ENCODE measurements at regions not wholly inside any gene's neighbourhood (a gene's known extent, or its start where the extent isn't known, plus 50 kb on each side); places are given as distances from the start of the nearest gene placed in this dataset.

DNA sequence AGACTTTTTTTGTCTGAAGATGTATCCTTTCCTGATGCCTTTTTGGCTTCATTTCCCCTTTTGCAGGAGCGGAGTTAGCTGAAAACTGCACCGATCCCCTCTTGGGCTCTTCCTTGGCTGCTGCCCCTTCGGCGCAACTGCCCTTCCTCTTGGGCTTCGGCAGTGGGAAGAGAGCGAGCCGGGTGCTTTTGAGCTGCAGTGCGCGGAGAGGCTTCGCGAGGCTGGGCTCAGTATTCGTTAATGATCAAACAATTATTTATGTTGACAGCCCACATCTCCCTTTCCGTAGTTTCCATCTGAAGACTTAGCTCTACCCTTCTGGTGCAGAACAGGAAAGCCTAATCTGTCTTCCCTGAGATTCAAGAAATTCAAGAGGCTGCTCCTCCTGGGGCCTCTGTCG lies 170.8 kb downstream of the CSNK2A3 start:
- CTCF ChIA-PET, result no interaction called here
- Histone ChIP-seq H3K9me2 (ENCODE audit: insufficient read depth) (no peaks in the 10 kb centered on the region), H4K20me1 (ENCODE audit: insufficient read depth) (no peaks in the 10 kb centered on the region), H3K4me1 (replicated peaks; ENCODE audit: insufficient read depth) (no peaks in the 10 kb centered on the region), H3K27me3 (ENCODE audit: insufficient read depth, low read depth) (peaks cover 16% of the 10 kb centered on the region; the same call in 1 of the 2 replicates), H3K4me3 (no peak overlapping the region), H2AFZ (no peak overlapping the region), H3K9me3 (ENCODE audit: insufficient read depth, low read depth) (no peaks in the 10 kb centered on the region), H3K79me2 (ENCODE audit: low read depth) (no peaks in the 10 kb centered on the region), H3F3A (ENCODE audit: insufficient read depth, low read depth) (no peaks in the 10 kb centered on the region), H3K36me3 (ENCODE audit: low read depth) (no peaks in the 10 kb centered on the region), H3K4me2 (no peak overlapping the region), H3K27ac (no peak overlapping the region)
- POLR2A ChIA-PET (ENCODE audit: unreplicated experiment), result no interaction called here
- TF ChIP-seq, protein P1, sequence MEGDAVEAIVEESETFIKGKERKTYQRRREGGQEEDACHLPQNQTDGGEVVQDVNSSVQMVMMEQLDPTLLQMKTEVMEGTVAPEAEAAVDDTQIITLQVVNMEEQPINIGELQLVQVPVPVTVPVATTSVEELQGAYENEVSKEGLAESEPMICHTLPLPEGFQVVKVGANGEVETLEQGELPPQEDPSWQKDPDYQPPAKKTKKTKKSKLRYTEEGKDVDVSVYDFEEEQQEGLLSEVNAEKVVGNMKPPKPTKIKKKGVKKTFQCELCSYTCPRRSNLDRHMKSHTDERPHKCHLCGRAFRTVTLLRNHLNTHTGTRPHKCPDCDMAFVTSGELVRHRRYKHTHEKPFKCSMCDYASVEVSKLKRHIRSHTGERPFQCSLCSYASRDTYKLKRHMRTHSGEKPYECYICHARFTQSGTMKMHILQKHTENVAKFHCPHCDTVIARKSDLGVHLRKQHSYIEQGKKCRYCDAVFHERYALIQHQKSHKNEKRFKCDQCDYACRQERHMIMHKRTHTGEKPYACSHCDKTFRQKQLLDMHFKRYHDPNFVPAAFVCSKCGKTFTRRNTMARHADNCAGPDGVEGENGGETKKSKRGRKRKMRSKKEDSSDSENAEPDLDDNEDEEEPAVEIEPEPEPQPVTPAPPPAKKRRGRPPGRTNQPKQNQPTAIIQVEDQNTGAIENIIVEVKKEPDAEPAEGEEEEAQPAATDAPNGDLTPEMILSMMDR (conservative IDR thresholded peaks at IDR 0.05), result no peak
- no peak for TF ChIP-seq EZH2 (IDR thresholded peaks at IDR 0.05; ENCODE audit: low read depth)
- no peak for DNase-seq
- BruUV-seq (replicated peaks), result no TSS peak
- intact Hi-C loops (cut with micrococcal nuclease; ENCODE audit: unreplicated experiment), result no loop called here

DNA sequence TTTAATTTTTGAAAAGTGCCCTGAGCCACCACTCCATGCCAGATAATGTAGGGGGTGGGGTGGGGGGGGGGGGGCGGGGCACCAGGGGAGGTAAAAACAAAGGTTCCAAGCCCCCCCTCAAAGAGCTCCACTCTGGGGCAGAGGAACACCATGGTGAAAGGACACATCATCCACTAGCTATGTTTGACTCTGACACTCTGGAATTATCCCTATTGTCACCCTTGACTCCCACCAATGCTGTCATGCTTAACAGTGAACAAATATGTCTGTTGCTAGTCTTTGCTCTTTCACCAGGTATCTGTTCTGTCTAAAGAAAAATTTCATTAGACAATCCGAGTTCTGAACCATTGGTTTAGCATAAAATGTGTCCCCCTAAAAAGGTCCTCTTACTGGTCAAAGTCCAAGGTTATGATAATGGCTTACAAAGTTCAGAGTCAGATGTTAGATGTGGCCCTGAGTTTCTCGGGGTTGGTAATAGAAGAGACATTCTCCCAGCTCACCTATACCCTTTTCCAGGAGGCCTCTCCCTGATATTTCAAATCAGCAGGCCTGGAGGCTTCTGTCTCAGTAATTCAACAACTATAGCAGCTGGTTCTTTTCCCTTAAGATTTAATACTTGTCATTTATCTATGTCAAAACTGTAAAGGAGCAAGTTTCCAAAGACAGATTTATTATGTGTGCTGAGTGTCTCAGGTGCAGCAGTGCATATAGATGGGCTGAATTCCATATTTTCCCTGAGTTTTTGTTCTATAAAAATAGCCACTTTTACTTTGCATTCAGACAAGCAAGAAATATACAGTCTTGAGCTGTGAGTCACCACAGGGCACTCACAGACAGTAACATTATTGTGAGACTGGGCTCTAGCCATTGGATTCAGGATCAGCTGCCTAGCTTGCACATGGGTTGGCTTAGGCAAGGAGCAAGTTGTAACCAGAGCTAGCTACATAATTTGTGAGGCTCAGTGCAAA lies 174.1 kb downstream of the CSNK2A3 start:
- Histone ChIP-seq H3K4me3 (no peak overlapping the region), H3K9me2 (ENCODE audit: insufficient read depth) (no peaks in the 10 kb centered on the region), H2AFZ (no peak overlapping the region), H3K27me3 (ENCODE audit: insufficient read depth, low read depth) (peaks cover 16% of the 10 kb centered on the region; the same call in 1 of the 2 replicates), H4K20me1 (ENCODE audit: insufficient read depth) (no peaks in the 10 kb centered on the region), H3F3A (ENCODE audit: insufficient read depth, low read depth) (no peaks in the 10 kb centered on the region), H3K4me1 (replicated peaks; ENCODE audit: insufficient read depth) (no peaks in the 10 kb centered on the region), H3K4me2 (no peak overlapping the region), H3K79me2 (ENCODE audit: low read depth) (no peaks in the 10 kb centered on the region), H3K9me3 (ENCODE audit: insufficient read depth, low read depth) (no peaks in the 10 kb centered on the region), H3K36me3 (ENCODE audit: low read depth) (no peaks in the 10 kb centered on the region), H3K27ac (no peak overlapping the region)
- intact Hi-C loops (cut with micrococcal nuclease; ENCODE audit: unreplicated experiment), result no loop called here
- POLR2A ChIA-PET (ENCODE audit: unreplicated experiment), result no interaction called here
- CTCF ChIA-PET, result no interaction called here
- BruUV-seq (replicated peaks), result no TSS peak
- TF ChIP-seq, protein P1 (conservative IDR thresholded peaks at IDR 0.05), result no peak
- no peak for TF ChIP-seq EZH2 (IDR thresholded peaks at IDR 0.05; ENCODE audit: low read depth)
- no peak for DNase-seq

DNA sequence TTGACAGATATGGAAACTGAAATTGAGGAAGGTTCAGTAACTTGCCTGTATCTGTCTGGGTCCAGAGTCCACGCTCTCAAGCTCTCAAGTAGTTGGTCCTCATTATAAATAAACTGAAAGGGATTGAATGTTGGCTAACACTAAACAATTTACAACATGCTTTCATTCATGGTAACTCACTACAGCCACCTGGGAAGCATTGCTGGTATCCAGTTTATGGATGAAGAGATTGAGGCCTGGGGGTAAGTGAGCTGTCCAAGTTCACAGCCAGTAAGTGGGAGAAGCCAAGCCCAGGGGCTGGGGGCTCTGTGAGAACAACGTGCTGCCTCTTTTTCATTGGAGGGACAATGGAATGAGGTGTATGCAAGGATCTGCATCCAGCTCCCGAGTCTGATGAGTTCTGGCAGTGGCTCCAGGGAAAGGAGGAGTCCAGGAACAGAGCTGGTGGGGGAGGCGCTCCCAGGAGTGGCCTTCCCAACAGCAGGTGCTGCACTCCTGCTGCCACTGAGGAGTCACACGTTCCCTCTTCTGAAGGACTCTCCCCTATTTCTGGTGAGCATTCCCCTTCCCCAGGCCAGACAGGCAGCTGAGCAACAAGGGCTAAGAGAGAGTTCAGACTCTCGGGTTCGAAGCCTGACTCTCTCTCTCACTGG lies 175.8 kb downstream of the CSNK2A3 start:
- Histone ChIP-seq H2AFZ (no peak overlapping the region), H3K4me1 (replicated peaks; ENCODE audit: insufficient read depth) (no peaks in the 10 kb centered on the region), H3K9me3 (ENCODE audit: insufficient read depth, low read depth) (no peaks in the 10 kb centered on the region), H3K27ac (no peak overlapping the region), H3K79me2 (ENCODE audit: low read depth) (no peaks in the 10 kb centered on the region), H3K36me3 (ENCODE audit: low read depth) (no peaks in the 10 kb centered on the region), H3K27me3 (ENCODE audit: insufficient read depth, low read depth) (peaks cover 15% of the 10 kb centered on the region; the same call in 1 of the 2 replicates), H3K4me3 (no peak overlapping the region), H4K20me1 (ENCODE audit: insufficient read depth) (no peaks in the 10 kb centered on the region), H3K9me2 (ENCODE audit: insufficient read depth) (no peaks in the 10 kb centered on the region), H3K4me2 (no peak overlapping the region), H3F3A (ENCODE audit: insufficient read depth, low read depth) (no peaks in the 10 kb centered on the region)
- BruUV-seq (replicated peaks), result no TSS peak
- ChIA-PET POLR2A (ENCODE audit: unreplicated experiment) (no interaction called here), CTCF (no interaction called here)
- no peak for TF ChIP-seq EZH2 (IDR thresholded peaks at IDR 0.05; ENCODE audit: low read depth)
- TF ChIP-seq, protein P1 (conservative IDR thresholded peaks at IDR 0.05), result no peak
- intact Hi-C loops (cut with micrococcal nuclease; ENCODE audit: unreplicated experiment), result no loop called here
- DNase-seq, result no peak
